ENCODE measurements at regions not wholly inside any gene's neighbourhood (a gene's known extent, or its start where the extent isn't known, plus 50 kb on each side); places are given as distances from the start of the nearest gene placed in this dataset.
"Not testable (repeated sequence)": the region's sequence is repeated elsewhere in the genome, so short reads cannot be mapped to it uniquely, and the experiment has no call there.

- DNase-seq = no peak
Observed at GRCh38 chr6:97923249-97923648, 640.2 kb upstream of the MMS22L start.

DNA sequence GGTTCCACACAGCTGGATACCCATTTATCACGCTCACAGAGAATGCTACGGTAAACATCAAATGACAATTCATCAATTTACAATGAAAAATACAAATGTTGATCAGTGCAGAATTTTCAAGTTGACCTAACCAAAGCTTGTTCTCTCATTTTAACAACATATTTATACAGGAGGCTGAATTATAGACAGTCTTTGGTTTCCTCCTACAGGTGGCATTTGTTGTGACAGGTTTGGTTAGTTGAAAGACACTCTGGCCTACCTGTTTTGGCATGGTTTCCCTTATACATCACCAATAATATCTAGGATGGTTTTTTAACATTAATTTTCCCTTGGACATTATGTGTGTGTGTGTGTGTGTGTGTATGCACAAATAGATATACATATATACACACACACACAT is 642.5 kb upstream of the MMS22L start:
- no peak for DNase-seq

- no peak for DNase-seq
Observed at GRCh38 chr6:97939440-97940168, 656.6 kb upstream of the MMS22L start.

GRCh38 chr6:97947841-97948240 is 664.8 kb upstream of the MMS22L start:
- DNase-seq = no peak

GRCh38 chr6:97958134-97958533 is 675.1 kb upstream of the MMS22L start:
- DNase-seq = no peak

GRCh38 chr6:97963193-97963592 is 680.2 kb upstream of the MMS22L start:
- no peak for DNase-seq

DNA sequence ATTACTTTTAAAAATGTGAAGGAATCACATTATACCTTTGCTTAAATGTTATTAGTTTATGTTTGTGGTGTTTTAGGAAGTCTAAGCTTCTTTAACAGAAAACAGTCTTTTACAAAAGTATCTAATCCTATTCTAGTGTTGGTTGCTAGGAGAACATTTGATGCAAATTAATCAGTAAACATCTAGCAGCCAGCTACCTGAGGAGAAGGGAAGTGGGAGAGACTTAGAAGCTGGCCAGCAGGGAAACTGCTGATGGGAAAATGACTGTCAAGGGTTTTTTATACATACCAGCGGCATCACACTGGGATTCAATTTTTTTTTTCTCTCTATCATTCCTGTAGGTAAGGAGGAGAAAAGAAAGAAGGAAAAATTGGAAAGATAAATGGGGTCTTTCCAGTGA is 686.0 kb upstream of the MMS22L start:
- no peak for DNase-seq

DNA sequence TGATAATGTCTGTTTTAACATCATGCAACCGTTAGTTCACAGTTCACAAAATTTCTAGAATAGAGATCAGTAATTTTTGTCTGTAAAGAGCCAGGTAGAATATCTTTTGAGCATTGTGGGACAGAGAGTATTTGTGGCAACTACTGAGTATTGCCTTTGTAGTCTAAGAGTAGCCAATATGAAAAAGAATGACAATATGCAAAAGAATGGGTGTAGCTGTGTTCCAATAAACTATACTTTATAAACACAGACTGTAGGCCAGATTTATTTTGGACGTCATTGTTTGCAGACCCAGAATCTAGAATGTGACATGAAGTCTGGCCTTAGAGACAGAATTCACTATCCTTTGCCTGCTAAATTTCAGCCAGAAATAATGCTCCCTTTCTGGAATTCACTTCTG is 694.1 kb upstream of the MMS22L start:
- DNase-seq = no peak

DNA sequence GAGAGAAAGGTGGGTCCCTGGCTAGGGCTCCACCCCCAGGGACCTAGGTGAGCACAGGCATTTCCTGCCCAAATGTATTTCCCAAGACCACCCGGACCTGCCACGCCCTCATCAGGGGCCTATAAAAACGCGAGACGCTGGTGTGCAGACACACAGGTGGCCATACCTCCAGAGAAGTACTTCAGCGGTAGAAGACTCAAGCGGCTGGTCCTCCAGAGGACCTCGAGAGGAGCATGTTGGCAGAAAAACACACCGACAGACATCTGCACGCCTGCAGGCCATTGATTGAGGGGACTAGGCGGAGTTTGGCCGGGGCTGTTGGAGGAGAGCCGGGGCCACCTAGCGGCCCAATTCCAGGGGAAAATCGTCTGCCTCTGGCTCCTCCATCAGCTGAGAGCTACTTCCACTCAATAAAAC is 695.8 kb upstream of the MMS22L start:
- DNase-seq = no peak

GRCh38 chr6:97979285-97979684 is 696.3 kb upstream of the MMS22L start:
- DNase-seq = not testable (repeated sequence)

DNA sequence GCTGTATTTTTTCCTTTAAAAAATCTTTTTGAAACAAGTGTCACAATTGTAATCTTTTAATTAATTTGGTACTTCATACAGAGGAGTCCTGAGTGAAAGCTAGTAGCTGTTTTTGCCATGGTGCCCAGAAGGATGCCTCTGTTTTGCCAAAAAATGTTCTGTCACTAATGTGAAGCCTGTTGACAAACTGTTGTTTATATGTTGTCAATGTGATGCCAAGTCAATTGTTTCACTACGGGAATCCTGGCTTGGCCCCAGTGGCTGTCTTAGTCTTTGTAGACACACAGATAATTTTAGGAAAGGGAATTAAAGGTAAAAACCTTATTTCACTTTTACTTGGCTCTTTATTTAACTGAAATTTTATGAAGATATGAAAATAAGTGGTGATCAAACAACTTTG is 706.4 kb upstream of the MMS22L start:
- DNase-seq = no peak

DNA sequence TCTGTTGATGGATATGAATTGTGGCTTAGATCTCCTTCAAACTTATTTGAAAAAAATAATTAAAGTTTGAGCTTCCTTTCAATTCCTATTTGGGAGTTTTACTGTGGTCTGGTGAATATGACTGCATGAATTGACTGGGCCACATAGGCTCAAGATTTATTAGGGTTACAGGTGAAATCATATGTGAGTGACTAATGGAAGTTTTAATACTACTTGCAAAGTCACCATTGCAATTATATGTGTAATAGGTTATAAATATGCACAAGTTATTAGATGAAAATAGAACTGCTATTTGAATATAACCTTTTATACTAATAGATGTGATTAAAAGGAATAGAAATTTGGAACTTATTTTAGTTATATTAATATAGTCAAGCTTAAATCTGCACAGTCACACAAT is 712.1 kb upstream of the MMS22L start:
- no peak for DNase-seq

- no peak for DNase-seq
Observed at GRCh38 chr6:98002678-98003077, 719.7 kb upstream of the MMS22L start.

- peak; percentile 53 for DNase-seq
Observed at GRCh38 chr6:98014442-98015201, 731.6 kb upstream of the MMS22L start.

GRCh38 chr6:98016565-98016964 is 733.5 kb upstream of the MMS22L start:
- no peak for DNase-seq

GRCh38 chr6:98020222-98020621 is 737.2 kb upstream of the MMS22L start:
- no peak for DNase-seq

DNA sequence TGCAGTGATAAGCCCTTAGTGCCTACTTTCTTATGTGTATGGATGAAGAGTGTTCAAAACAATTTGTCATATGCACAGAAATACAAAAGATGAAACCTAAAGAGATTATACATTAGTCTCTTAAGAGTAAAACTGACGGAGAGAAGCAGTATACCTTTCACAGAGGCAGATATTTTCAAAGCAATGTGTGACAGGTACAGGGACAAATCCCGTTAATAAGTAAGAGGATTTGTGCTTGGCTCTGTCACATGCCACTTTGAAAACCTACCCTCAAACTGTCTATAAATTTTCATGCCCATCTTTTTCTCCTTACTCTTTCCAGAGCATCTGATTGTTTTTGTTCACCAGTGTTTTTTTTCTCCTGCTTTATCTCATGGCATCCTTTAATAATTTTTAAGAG is 741.3 kb upstream of the MMS22L start:
- DNase-seq = no peak

- DNase-seq = no peak
Observed at GRCh38 chr6:98027898-98028297, 744.9 kb upstream of the MMS22L start.

DNA sequence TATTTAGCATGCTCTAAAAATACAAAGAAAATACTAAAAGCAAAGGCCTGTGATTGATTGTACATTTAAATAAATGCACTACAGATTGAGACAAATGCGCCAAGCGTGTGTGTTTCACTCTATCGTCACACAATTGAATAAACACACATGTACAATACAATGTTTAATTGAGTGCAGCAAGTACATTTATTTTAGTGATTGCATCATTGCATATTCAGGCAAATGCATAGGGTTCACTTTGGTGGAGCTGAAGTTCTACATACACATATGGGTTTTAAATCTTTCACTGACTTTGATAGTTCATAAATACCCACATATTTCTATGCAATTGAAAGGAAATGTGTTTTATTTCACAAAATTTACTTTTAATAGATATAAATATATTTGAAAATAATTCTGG is 750.6 kb upstream of the MMS22L start:
- DNase-seq = no peak

- DNase-seq = no peak
Observed at GRCh38 chr6:98036344-98036923, 753.4 kb upstream of the MMS22L start.

- DNase-seq = no peak
Observed at GRCh38 chr6:98037571-98037970, 754.6 kb upstream of the MMS22L start.

DNA sequence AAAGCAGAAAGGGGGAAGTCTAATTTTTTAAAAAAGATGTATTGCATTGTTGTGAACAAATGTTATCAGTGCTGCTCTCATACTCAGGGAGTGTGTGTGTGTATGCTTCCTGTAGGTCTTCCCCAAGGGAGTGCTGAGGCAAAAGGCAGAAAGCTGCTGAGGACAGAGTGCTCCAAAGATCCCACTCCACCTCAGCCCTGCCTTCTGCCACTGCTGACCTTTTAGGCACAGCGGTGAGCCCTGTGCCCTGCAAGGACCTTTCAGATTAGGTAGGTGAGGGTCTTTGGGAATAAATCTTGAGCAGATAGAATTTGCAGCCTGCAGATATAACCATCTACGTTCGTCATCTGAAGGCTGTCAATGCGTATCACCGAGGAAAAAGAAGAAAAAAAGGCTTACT is 756.4 kb upstream of the MMS22L start:
- DNase-seq = no peak

GRCh38 chr6:98039904-98040607 is 757.0 kb upstream of the MMS22L start:
- DNase-seq = peak; percentile 21

DNA sequence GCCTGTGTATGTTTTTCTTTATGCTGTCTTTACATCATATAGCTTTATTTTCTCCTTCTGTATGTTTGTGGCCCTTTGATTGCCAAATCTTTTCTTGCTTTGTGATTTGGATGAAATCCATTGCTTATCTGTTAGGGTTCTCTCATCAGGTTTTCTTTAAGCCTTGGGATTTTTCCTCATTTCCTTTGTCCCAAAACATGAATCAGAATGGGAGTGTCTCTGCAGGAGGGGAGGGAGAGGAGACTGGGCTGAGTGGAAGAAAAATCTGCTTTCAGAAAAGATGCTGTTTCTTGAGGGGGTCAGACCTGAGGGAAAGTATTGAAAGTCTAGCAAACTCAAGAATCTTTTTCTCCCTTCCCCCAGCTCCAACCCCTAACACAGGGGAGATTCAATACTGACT is 758.0 kb upstream of the MMS22L start:
- no peak for DNase-seq
